SK-N-MC (cell line): ENCODE measurements at regions not wholly inside any gene's neighbourhood (a gene's known extent, or its start where the extent isn't known, plus 50 kb on each side); places are given as distances from the start of the nearest gene placed in this dataset.
A peak's percentile ranks its signal among the peaks of the same experiment; 100 is the strongest.

Source experiments
- DNase-seq: peaks from one replicate; pipeline ENCODE4 v3.0.0-alpha.2; 2011; ENCODE audit warnings: low read depth, low spot score
- H3K27ac ChIP-seq: fragments of 200-600 bp; sonication (generic); 2 replicates; pipeline ENCODE4 v1.5.1; 2016; ENCODE audit warnings: mixed run types
- H3K36me3 ChIP-seq: fragments of 200-600 bp; sonication (generic); 2 replicates; pipeline ENCODE4 v1.6.1; 2017; ENCODE audit warnings: antibody characterized with exemption, low read length, mixed read lengths; ENCODE audit not compliant: insufficient read depth
- H3K4me3 ChIP-seq: fragments of 200-600 bp; sonication (generic); 2 replicates; pipeline ENCODE4 v1.5.1; 2016
- H3K9ac ChIP-seq: fragments of 200-600 bp; sonication (generic); 2 replicates; pipeline ENCODE4 v1.8.0; 2017; ENCODE audit warnings: mixed run types, mixed read lengths; ENCODE audit not compliant: insufficient read length
- H3K9me3 ChIP-seq: fragments of 200-600 bp; sonication (generic); 2 replicates; pipeline ENCODE4 v1.6.1; 2017; ENCODE audit warnings: low read depth, mild to moderate bottlenecking, antibody characterized with exemption, low read length, moderate library complexity, mixed read lengths
- EZH2 ChIP-seq: fragments of 200-600 bp; sonication (generic); IDR thresholded peaks from one replicate; pipeline ENCODE4 v1.6.1; 2017; ENCODE audit warnings: antibody characterized with exemption
- FOXP2 ChIP-seq: optimal IDR thresholded peaks from 2 replicates; pipeline ENCODE3; 2011; ENCODE audit warnings: mild to moderate bottlenecking, moderate library complexity; ENCODE audit not compliant: insufficient read depth; ENCODE audit errors: extremely low read length, control extremely low read depth
- POLR2AphosphoS5 ChIP-seq: IDR thresholded peaks from 2 replicates; pipeline ENCODE4 v1.6.1; 2012; ENCODE audit warnings: mild to moderate bottlenecking, low read depth, low read length, borderline replicate concordance

- no peak for DNase-seq
- H3K4me3 ChIP-seq = no peak overlapping the region
- TF ChIP-seq FOXP2 = no peak
- TF ChIP-seq EZH2 = no peak
- no peak for TF ChIP-seq POLR2AphosphoS5
- no peak overlapping the region for H3K9ac ChIP-seq
- H3K27ac ChIP-seq = no peak overlapping the region
- H3K9me3 ChIP-seq = no peaks in the 10 kb centered on the region
- H3K36me3 ChIP-seq = no peaks in the 10 kb centered on the region
Observed at GRCh38 chr5:18990852-18991251, 997.1 kb downstream of the CDH18 start.

GRCh38 chr5:18992264-18992663 lies 995.7 kb downstream of the CDH18 start:
- Histone ChIP-seq H3K9ac (no peak overlapping the region), H3K36me3 (no peaks in the 10 kb centered on the region), H3K9me3 (no peaks in the 10 kb centered on the region), H3K4me3 (no peak overlapping the region), H3K27ac (no peak overlapping the region)
- TF ChIP-seq FOXP2 = no peak
- TF ChIP-seq EZH2 = no peak
- TF ChIP-seq POLR2AphosphoS5 = no peak
- no peak for DNase-seq

GRCh38 chr5:18999478-18999877 lies 988.5 kb downstream of the CDH18 start:
- no peaks in the 10 kb centered on the region for H3K36me3 ChIP-seq
- H3K9me3 ChIP-seq = no peaks in the 10 kb centered on the region
- no peak overlapping the region for H3K4me3 ChIP-seq
- no peak overlapping the region for H3K9ac ChIP-seq
- H3K27ac ChIP-seq = no peak overlapping the region
- DNase-seq = no peak
- no peak for TF ChIP-seq POLR2AphosphoS5
- TF ChIP-seq FOXP2 = no peak
- no peak for TF ChIP-seq EZH2

- H3K27ac ChIP-seq = no peak overlapping the region
- no peaks in the 10 kb centered on the region for H3K9me3 ChIP-seq
- no peaks in the 10 kb centered on the region for H3K36me3 ChIP-seq
- TF ChIP-seq POLR2AphosphoS5 (no peak), EZH2 (no peak), FOXP2 (no peak)
- DNase-seq = no peak
- no peak overlapping the region for H3K4me3 ChIP-seq
- no peak overlapping the region for H3K9ac ChIP-seq
Observed at GRCh38 chr5:19001054-19001453, 986.9 kb downstream of the CDH18 start.

- Histone ChIP-seq H3K4me3 (no peak overlapping the region), H3K27ac (no peak overlapping the region), H3K36me3 (no peaks in the 10 kb centered on the region), H3K9ac (no peak overlapping the region), H3K9me3 (no peaks in the 10 kb centered on the region)
- no peak for DNase-seq
- TF ChIP-seq POLR2AphosphoS5 = no peak
- no peak for TF ChIP-seq EZH2
- TF ChIP-seq FOXP2 = no peak
Observed at GRCh38 chr5:19001539-19001938, 986.5 kb downstream of the CDH18 start.

GRCh38 chr5:19002111-19002510 lies 985.9 kb downstream of the CDH18 start:
- no peaks in the 10 kb centered on the region for H3K9me3 ChIP-seq
- DNase-seq = no peak
- no peak overlapping the region for H3K27ac ChIP-seq
- no peak overlapping the region for H3K9ac ChIP-seq
- H3K36me3 ChIP-seq = no peaks in the 10 kb centered on the region
- H3K4me3 ChIP-seq = no peak overlapping the region
- TF ChIP-seq FOXP2 (no peak), EZH2 (no peak), POLR2AphosphoS5 (no peak)

- Histone ChIP-seq H3K4me3 (no peak overlapping the region; the same call in 1 of the 2 replicates), H3K36me3 (no peaks in the 10 kb centered on the region), H3K9me3 (no peaks in the 10 kb centered on the region), H3K9ac (no peak overlapping the region), H3K27ac (no peak overlapping the region)
- peak; percentile 58 for TF ChIP-seq FOXP2
- no peak for TF ChIP-seq EZH2
- DNase-seq = no peak
Observed at GRCh38 chr5:19018822-19019221, 969.2 kb downstream of the CDH18 start.

GRCh38 chr5:19031491-19031890 lies 956.5 kb downstream of the CDH18 start:
- no peak overlapping the region for H3K27ac ChIP-seq
- TF ChIP-seq EZH2 (no peak), POLR2AphosphoS5 (no peak), FOXP2 (no peak)
- H3K36me3 ChIP-seq = no peaks in the 10 kb centered on the region
- H3K9me3 ChIP-seq = no peaks in the 10 kb centered on the region
- no peak overlapping the region for H3K4me3 ChIP-seq
- H3K9ac ChIP-seq = no peak overlapping the region
- no peak for DNase-seq

GRCh38 chr5:19035816-19036215 lies 952.2 kb downstream of the CDH18 start:
- H3K4me3 ChIP-seq = no peak overlapping the region
- no peak overlapping the region for H3K9ac ChIP-seq
- TF ChIP-seq POLR2AphosphoS5 = no peak
- no peak for TF ChIP-seq FOXP2
- TF ChIP-seq EZH2 = no peak
- H3K9me3 ChIP-seq = no peaks in the 10 kb centered on the region
- H3K36me3 ChIP-seq = no peaks in the 10 kb centered on the region
- no peak overlapping the region for H3K27ac ChIP-seq
- DNase-seq = no peak
